Natural killer cell (primary cell): ENCODE measurements at regions not wholly inside any gene's neighbourhood (a gene's known extent, or its start where the extent isn't known, plus 50 kb on each side); places are given as distances from the start of the nearest gene placed in this dataset.

Experiments
- ATAC-seq, 3 donors: fragments of 150-1000 bp in 2 of 3; fragments of 200-7000 bp in 1 of 3; cut with Tn5 transposase; 1 replicate in 1 of 3; 2 replicates in 2 of 3; pipeline ENCODE4 v1.10.0; 2021; ENCODE audit warnings: mild to moderate bottlenecking in 2 of 3, moderate library complexity in 2 of 3
- DNase-seq, 2 donors: peaks; one replicate each; pipeline versions ENCODE4 v3.0.0 to v3.0.0-alpha.2; 2013 to 2021; ENCODE audit warnings: mixed read lengths in 1 of 2
- H3K27ac ChIP-seq: one replicate; pipeline ENCODE4 v1.5.1; 2013; ENCODE audit warnings: mild to moderate bottlenecking, low read length
- H3K27me3 ChIP-seq: one replicate; pipeline ENCODE4 v1.6.1; 2013; ENCODE audit warnings: low read length; ENCODE audit not compliant: control insufficient read depth, insufficient read depth
- H3K36me3 ChIP-seq: one replicate; pipeline ENCODE4 v1.6.1; 2013; ENCODE audit warnings: low read length; ENCODE audit not compliant: control insufficient read depth, insufficient read depth
- H3K4me1 ChIP-seq: one replicate; pipeline ENCODE4 v1.6.1; 2013; ENCODE audit warnings: low read length; ENCODE audit not compliant: control insufficient read depth, insufficient read depth
- H3K4me3 ChIP-seq: one replicate; pipeline ENCODE4 v1.5.1; 2013; ENCODE audit warnings: low read length
- H3K9me3 ChIP-seq: one replicate; pipeline ENCODE4 v1.6.1; 2013; ENCODE audit warnings: low read length; ENCODE audit not compliant: control insufficient read depth, insufficient read depth
- H3K27ac Mint-ChIP-seq, 2 donors: one replicate each; pipeline ENCODE4 v1.8.0; 2022; ENCODE audit warnings: mild to moderate bottlenecking in 2 of 2, mixed read lengths in 2 of 2, moderate library complexity in 1 of 2
- H3K27me3 Mint-ChIP-seq, 2 donors: one replicate each; pipeline ENCODE4 v1.8.0; 2022; ENCODE audit warnings: low read depth in 2 of 2, mixed read lengths in 2 of 2
- H3K36me3 Mint-ChIP-seq: one replicate; pipeline ENCODE4 v1.8.0; 2022; ENCODE audit warnings: mixed read lengths
- H3K4me1 Mint-ChIP-seq, 2 donors: one replicate each; pipeline ENCODE4 v1.8.0; 2022; ENCODE audit warnings: mixed read lengths in 2 of 2
- H3K4me3 Mint-ChIP-seq: one replicate; pipeline ENCODE4 v1.8.0; 2022; ENCODE audit warnings: mild to moderate bottlenecking, moderate library complexity, mixed read lengths
- H3K9me3 Mint-ChIP-seq, 2 donors: one replicate each; pipeline ENCODE4 v1.8.0; 2022; ENCODE audit warnings: mixed read lengths in 2 of 2
- CTCF ChIP-seq: fragments of 200-600 bp; IDR thresholded peaks from one replicate; pipeline ENCODE4 v1.8.0; 2022; ENCODE audit warnings: antibody characterized with exemption
- WGBS: methylation state at CpG from one replicate; pipeline ENCODE4 v1.1.7; 2013; ENCODE audit warnings: missing lambda C conversion rate; ENCODE audit not compliant: insufficient coverage; 5-methylcytosine and 5-hydroxymethylcytosine counted together
- intact Hi-C: fragments of 100-400 bp; cut with micrococcal nuclease; formaldehyde crosslinking; loops from one replicate; pipeline ENCODE4 v1.14.2; 2022

DNA sequence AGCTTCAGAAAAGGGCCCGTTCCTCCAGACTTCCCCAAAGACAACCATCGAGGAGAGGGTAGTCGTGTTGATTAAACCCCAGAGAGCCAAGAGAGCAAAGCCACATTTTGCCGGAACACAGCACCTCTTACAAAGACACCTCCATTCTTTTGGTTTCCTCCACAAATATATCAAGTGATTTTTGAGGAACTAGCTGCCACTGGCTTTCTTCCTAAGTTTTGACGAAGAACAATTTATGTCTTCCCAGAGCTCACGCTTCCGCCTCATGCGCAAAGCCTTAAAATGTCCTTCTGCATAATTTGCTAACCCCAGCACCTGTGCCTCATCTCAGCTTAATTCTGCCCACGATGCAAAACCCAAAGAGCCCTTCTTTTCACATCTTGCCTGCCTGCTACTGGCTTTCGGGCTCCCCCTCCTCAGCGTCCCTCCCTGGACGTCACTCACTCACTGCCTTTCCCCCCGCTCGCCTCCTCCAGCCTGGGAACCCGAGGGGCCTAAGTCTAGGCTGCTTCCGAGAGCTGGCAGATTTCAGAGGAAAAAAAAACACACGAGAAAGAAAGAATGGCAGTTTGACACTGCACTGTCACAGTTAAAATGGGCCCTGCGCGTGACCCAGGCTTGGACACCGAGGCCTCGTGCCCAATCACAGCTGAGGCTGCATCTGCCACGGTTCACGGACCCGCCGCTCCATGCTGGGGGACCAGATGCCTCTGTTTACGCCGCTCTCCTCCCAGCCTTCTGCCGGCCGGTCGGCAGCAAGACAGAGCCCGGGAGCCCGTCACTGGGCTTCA, 77.6 kb upstream of the IFNAR2 start:
- Histone ChIP-seq H3K4me1 (no peaks in the 10 kb centered on the region), H3K4me3 (no peak overlapping the region), H3K27me3 (peaks cover 2% of the 10 kb centered on the region), H3K9me3 (no peaks in the 10 kb centered on the region), H3K27ac (no peak overlapping the region), H3K36me3 (no peaks in the 10 kb centered on the region)
- intact Hi-C loops = no loop called here
- peak overlapping the region in 1 of 2 donors; percentile 38 for H3K27ac Mint-ChIP-seq
- ATAC-seq (no peak), DNase-seq (no peak)
- H3K4me1 Mint-ChIP-seq = peaks cover 0 to 10% of the 10 kb centered on the region in 2 donors
- H3K36me3 Mint-ChIP-seq = no peaks in the 10 kb centered on the region
- no peak overlapping the region for H3K4me3 Mint-ChIP-seq
- no peak for TF ChIP-seq CTCF
- peaks cover 32 to 44% of the 10 kb centered on the region in 2 donors for H3K27me3 Mint-ChIP-seq
- 30% methylated on average over 32 of the region's 32 CpGs for WGBS
- H3K9me3 Mint-ChIP-seq = no peaks in the 10 kb centered on the region

DNA sequence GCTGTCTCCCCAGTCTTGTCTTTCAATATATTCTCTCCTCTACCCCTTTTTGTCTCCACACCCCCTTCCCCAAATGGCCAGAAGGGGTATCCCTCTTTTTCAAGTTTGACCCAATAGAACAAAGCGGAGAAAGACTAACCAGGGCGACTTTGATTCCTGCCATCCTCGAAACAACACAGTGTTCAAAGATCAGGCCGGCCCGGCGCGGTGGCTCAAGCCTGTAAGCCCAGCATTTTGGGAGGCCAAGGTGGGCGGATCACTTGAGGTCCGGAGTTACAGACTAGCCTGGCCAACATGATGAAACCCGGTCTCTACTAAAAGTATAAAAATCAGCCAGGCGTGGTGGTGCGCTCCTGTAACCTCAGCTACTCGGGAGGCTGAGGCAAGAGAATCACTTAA, 77.0 kb upstream of the IFNAR2 start:
- Mint-ChIP-seq H3K27ac (no peak overlapping the region), H3K27me3 (peaks cover 36 to 47% of the 10 kb centered on the region in 2 donors), H3K36me3 (no peaks in the 10 kb centered on the region), H3K9me3 (no peaks in the 10 kb centered on the region), H3K4me1 (peaks cover 0 to 10% of the 10 kb centered on the region in 2 donors), H3K4me3 (no peak overlapping the region)
- Histone ChIP-seq H3K4me1 (no peaks in the 10 kb centered on the region), H3K27me3 (peaks cover 2% of the 10 kb centered on the region), H3K4me3 (no peak overlapping the region), H3K27ac (no peak overlapping the region), H3K9me3 (no peaks in the 10 kb centered on the region), H3K36me3 (no peaks in the 10 kb centered on the region)
- WGBS = 96% methylated on average over 13 of the region's 13 CpGs
- no peak for ATAC-seq
- intact Hi-C loops = no loop called here
- DNase-seq = no peak
- TF ChIP-seq CTCF = no peak

DNA sequence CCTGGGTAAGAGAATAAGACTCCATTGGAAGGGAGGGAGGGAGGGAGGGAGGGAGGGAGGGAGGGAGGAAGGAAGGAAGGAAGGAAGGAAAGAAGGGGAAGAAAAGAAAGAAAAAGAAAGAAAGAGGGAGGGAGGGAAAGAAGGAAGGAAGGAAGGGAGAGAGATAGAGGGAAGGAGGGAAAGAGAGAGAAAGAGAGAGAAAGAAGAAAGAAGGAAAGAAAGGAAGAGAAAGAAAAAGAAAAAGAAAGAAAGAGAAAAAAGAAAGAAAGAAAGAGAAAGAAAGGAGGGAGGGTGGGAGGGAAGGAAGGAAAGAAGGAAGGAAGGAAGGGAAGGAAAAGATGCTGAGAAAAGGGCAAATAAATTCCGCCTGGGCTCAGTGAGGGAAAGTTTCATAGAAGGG, 74.7 kb upstream of the IFNAR2 start:
- Histone ChIP-seq H3K4me1 (no peaks in the 10 kb centered on the region), H3K9me3 (peaks cover 8% of the 10 kb centered on the region), H3K27me3 (peaks cover 10% of the 10 kb centered on the region), H3K36me3 (no peaks in the 10 kb centered on the region), H3K4me3 (no peak overlapping the region), H3K27ac (no peak overlapping the region)
- Mint-ChIP-seq H3K9me3 (no peaks in the 10 kb centered on the region), H3K27me3 (peaks cover 44 to 60% of the 10 kb centered on the region in 2 donors), H3K36me3 (peaks cover 9% of the 10 kb centered on the region), H3K4me3 (no peak overlapping the region), H3K4me1 (peaks cover 0 to 10% of the 10 kb centered on the region in 2 donors), H3K27ac (no peak overlapping the region)
- TF ChIP-seq CTCF = no peak
- intact Hi-C loops = no loop called here
- ATAC-seq = no peak
- WGBS = no CpG with 5 or more reads among the region's 1 CpG
- DNase-seq = no peak

- no peak for ATAC-seq
- 54% methylated on average over 6 of the region's 6 CpGs for WGBS
- TF ChIP-seq CTCF = no peak
- no peak overlapping the region for H3K4me3 ChIP-seq
- Mint-ChIP-seq H3K36me3 (peaks cover 9% of the 10 kb centered on the region), H3K27ac (no peak overlapping the region), H3K9me3 (no peaks in the 10 kb centered on the region), H3K27me3 (peaks cover 45 to 61% of the 10 kb centered on the region in 2 donors), H3K4me1 (peaks cover 0 to 10% of the 10 kb centered on the region in 2 donors), H3K4me3 (no peak overlapping the region)
- H3K9me3 ChIP-seq = peaks cover 8% of the 10 kb centered on the region
- no peaks in the 10 kb centered on the region for H3K4me1 ChIP-seq
- H3K27me3 ChIP-seq = peaks cover 10% of the 10 kb centered on the region
- no peaks in the 10 kb centered on the region for H3K36me3 ChIP-seq
- no peak overlapping the region for H3K27ac ChIP-seq
- intact Hi-C loops = no loop called here
- no peak for DNase-seq
These were observed 74.3 kb upstream of the IFNAR2 start for GRCh38 chr21:33155422-33155821.
